Activated naive CD4-positive, alpha-beta T cell treated with anti-CD3 and anti-CD28 coated beads, Interleukin-2, amount 10 ng/mL, durations not matched to agents 7 days and 5 days (primary cell): ENCODE measurements at regions not wholly inside any gene's neighbourhood (a gene's known extent, or its start where the extent isn't known, plus 50 kb on each side); places are given as distances from the start of the nearest gene placed in this dataset.

Experiments
- CTCF ChIA-PET: fragments of 350-600 bp; sonication (Branson Sonifier 250); formaldehyde crosslinking; loops from one replicate; lab custom pipeline; 2021; ENCODE audit warnings: antibody characterized with exemption; lab: Charles Lee
- DNase-seq: peaks from one replicate; pipeline ENCODE4 v3.0.0-alpha.2; 2020
- H3K27ac Mint-ChIP-seq: one replicate; pipeline ENCODE4 v1.8.0; 2021; ENCODE audit warnings: mild to moderate bottlenecking, moderate library complexity, mixed read lengths
- H3K27me3 Mint-ChIP-seq: one replicate; pipeline ENCODE4 v1.8.0; 2021; ENCODE audit warnings: mild to moderate bottlenecking, mixed read lengths
- H3K36me3 Mint-ChIP-seq: one replicate; pipeline ENCODE4 v1.8.0; 2021; ENCODE audit warnings: mixed read lengths
- H3K4me1 Mint-ChIP-seq: one replicate; pipeline ENCODE4 v1.8.0; 2021; ENCODE audit warnings: mixed read lengths
- H3K4me3 Mint-ChIP-seq: one replicate; pipeline ENCODE4 v1.8.0; 2021; ENCODE audit warnings: mild to moderate bottlenecking, moderate library complexity, mixed read lengths
- H3K9me3 Mint-ChIP-seq: one replicate; pipeline ENCODE4 v1.8.0; 2021; ENCODE audit warnings: mixed read lengths

- no peak overlapping the region for H3K4me3 Mint-ChIP-seq
- peaks cover 2% of the 10 kb centered on the region for H3K9me3 Mint-ChIP-seq
- CTCF ChIA-PET = no interaction called here
- DNase-seq = no peak
- H3K27ac Mint-ChIP-seq = no peak overlapping the region
- no peaks in the 10 kb centered on the region for H3K27me3 Mint-ChIP-seq
- H3K36me3 Mint-ChIP-seq = no peaks in the 10 kb centered on the region
- no peaks in the 10 kb centered on the region for H3K4me1 Mint-ChIP-seq
Observed at GRCh38 chr14:41380017-41380416, 226.7 kb upstream of the LRFN5 start.

- peaks cover 2% of the 10 kb centered on the region for H3K9me3 Mint-ChIP-seq
- no peaks in the 10 kb centered on the region for H3K36me3 Mint-ChIP-seq
- DNase-seq = no peak
- H3K4me1 Mint-ChIP-seq = no peaks in the 10 kb centered on the region
- no peak overlapping the region for H3K27ac Mint-ChIP-seq
- H3K4me3 Mint-ChIP-seq = no peak overlapping the region
- no peaks in the 10 kb centered on the region for H3K27me3 Mint-ChIP-seq
- CTCF ChIA-PET = no interaction called here
Observed at GRCh38 chr14:41378526-41378925, 228.2 kb upstream of the LRFN5 start.

- H3K9me3 Mint-ChIP-seq = peaks cover 2% of the 10 kb centered on the region
- no peaks in the 10 kb centered on the region for H3K36me3 Mint-ChIP-seq
- no peaks in the 10 kb centered on the region for H3K4me1 Mint-ChIP-seq
- no peak for DNase-seq
- CTCF ChIA-PET = no interaction called here
- no peak overlapping the region for H3K27ac Mint-ChIP-seq
- no peaks in the 10 kb centered on the region for H3K27me3 Mint-ChIP-seq
- no peak overlapping the region for H3K4me3 Mint-ChIP-seq
Observed at GRCh38 chr14:41377932-41378331, 228.7 kb upstream of the LRFN5 start.

GRCh38 chr14:41374092-41374491 lies 232.6 kb upstream of the LRFN5 start:
- H3K27ac Mint-ChIP-seq = no peak overlapping the region
- peaks cover 2% of the 10 kb centered on the region for H3K9me3 Mint-ChIP-seq
- H3K27me3 Mint-ChIP-seq = no peaks in the 10 kb centered on the region
- H3K4me3 Mint-ChIP-seq = no peak overlapping the region
- H3K4me1 Mint-ChIP-seq = no peaks in the 10 kb centered on the region
- CTCF ChIA-PET = no interaction called here
- no peak for DNase-seq
- no peaks in the 10 kb centered on the region for H3K36me3 Mint-ChIP-seq

- Mint-ChIP-seq H3K4me1 (no peaks in the 10 kb centered on the region), H3K27ac (no peak overlapping the region), H3K4me3 (no peak overlapping the region), H3K36me3 (no peaks in the 10 kb centered on the region), H3K27me3 (no peaks in the 10 kb centered on the region), H3K9me3 (no peaks in the 10 kb centered on the region)
- no peak for DNase-seq
- CTCF ChIA-PET = interaction anchor here (0.6 kb wide), 1 partner anchor 399 kb away, joined by 3 read pairs; no protein-coding TSS in a partner anchor
Observed at GRCh38 chr14:41362139-41362538, 244.5 kb upstream of the LRFN5 start.

GRCh38 chr14:41360126-41360525 lies 246.6 kb upstream of the LRFN5 start:
- H3K9me3 Mint-ChIP-seq = no peaks in the 10 kb centered on the region
- no peak overlapping the region for H3K4me3 Mint-ChIP-seq
- no peak overlapping the region for H3K27ac Mint-ChIP-seq
- no peak for DNase-seq
- H3K27me3 Mint-ChIP-seq = no peaks in the 10 kb centered on the region
- CTCF ChIA-PET = no interaction called here
- no peaks in the 10 kb centered on the region for H3K36me3 Mint-ChIP-seq
- no peaks in the 10 kb centered on the region for H3K4me1 Mint-ChIP-seq

- no peaks in the 10 kb centered on the region for H3K36me3 Mint-ChIP-seq
- H3K4me1 Mint-ChIP-seq = no peaks in the 10 kb centered on the region
- no peak overlapping the region for H3K27ac Mint-ChIP-seq
- no peaks in the 10 kb centered on the region for H3K27me3 Mint-ChIP-seq
- no peak for DNase-seq
- H3K9me3 Mint-ChIP-seq = no peaks in the 10 kb centered on the region
- CTCF ChIA-PET = no interaction called here
- H3K4me3 Mint-ChIP-seq = no peak overlapping the region
Observed at GRCh38 chr14:41355866-41356265, 250.8 kb upstream of the LRFN5 start.

- H3K36me3 Mint-ChIP-seq = no peaks in the 10 kb centered on the region
- CTCF ChIA-PET = no interaction called here
- H3K4me1 Mint-ChIP-seq = no peaks in the 10 kb centered on the region
- no peak for DNase-seq
- H3K27me3 Mint-ChIP-seq = no peaks in the 10 kb centered on the region
- H3K4me3 Mint-ChIP-seq = no peak overlapping the region
- H3K27ac Mint-ChIP-seq = no peak overlapping the region
- H3K9me3 Mint-ChIP-seq = peaks cover 2% of the 10 kb centered on the region
Observed at GRCh38 chr14:41350476-41350875, 256.2 kb upstream of the LRFN5 start.

- no peak overlapping the region for H3K27ac Mint-ChIP-seq
- no peaks in the 10 kb centered on the region for H3K36me3 Mint-ChIP-seq
- CTCF ChIA-PET = no interaction called here
- no peaks in the 10 kb centered on the region for H3K4me1 Mint-ChIP-seq
- DNase-seq = no peak
- no peaks in the 10 kb centered on the region for H3K27me3 Mint-ChIP-seq
- H3K4me3 Mint-ChIP-seq = no peak overlapping the region
- peaks cover 2% of the 10 kb centered on the region for H3K9me3 Mint-ChIP-seq
Observed at GRCh38 chr14:41349289-41349910, 257.3 kb upstream of the LRFN5 start.

GRCh38 chr14:41343857-41344256 lies 262.8 kb upstream of the LRFN5 start:
- Mint-ChIP-seq H3K4me3 (no peak overlapping the region), H3K27me3 (no peaks in the 10 kb centered on the region), H3K27ac (no peak overlapping the region), H3K36me3 (no peaks in the 10 kb centered on the region), H3K9me3 (peaks cover under 1% of the 10 kb centered on the region), H3K4me1 (no peaks in the 10 kb centered on the region)
- DNase-seq = no peak
- CTCF ChIA-PET = no interaction called here

- Mint-ChIP-seq H3K9me3 (peaks cover 7% of the 10 kb centered on the region), H3K36me3 (no peaks in the 10 kb centered on the region), H3K4me3 (no peak overlapping the region), H3K4me1 (no peaks in the 10 kb centered on the region), H3K27ac (no peak overlapping the region), H3K27me3 (no peaks in the 10 kb centered on the region)
- DNase-seq = no peak
- CTCF ChIA-PET = no interaction called here
Observed at GRCh38 chr14:41313196-41313595, 293.5 kb upstream of the LRFN5 start.

GRCh38 chr14:41303506-41303905 lies 303.2 kb upstream of the LRFN5 start:
- no peaks in the 10 kb centered on the region for H3K9me3 Mint-ChIP-seq

GRCh38 chr14:41302776-41303175 lies 303.9 kb upstream of the LRFN5 start:
- CTCF ChIA-PET = no interaction called here
- no peak overlapping the region for H3K27ac Mint-ChIP-seq

More at GRCh38 chr14:41303506-41303905, 303.2 kb upstream of the LRFN5 start:
- DNase-seq = no peak
- Mint-ChIP-seq H3K27me3 (no peaks in the 10 kb centered on the region), H3K4me1 (no peaks in the 10 kb centered on the region), H3K4me3 (no peak overlapping the region), H3K36me3 (no peaks in the 10 kb centered on the region), H3K27ac (no peak overlapping the region)
- CTCF ChIA-PET = no interaction called here

GRCh38 chr14:41299924-41300323 lies 306.8 kb upstream of the LRFN5 start:
- CTCF ChIA-PET = no interaction called here
- Mint-ChIP-seq H3K27me3 (no peaks in the 10 kb centered on the region), H3K9me3 (no peaks in the 10 kb centered on the region), H3K27ac (no peak overlapping the region), H3K4me3 (no peak overlapping the region), H3K4me1 (no peaks in the 10 kb centered on the region), H3K36me3 (no peaks in the 10 kb centered on the region)
- DNase-seq = no peak

More at GRCh38 chr14:41302776-41303175, 303.9 kb upstream of the LRFN5 start:
- no peak for DNase-seq
- no peaks in the 10 kb centered on the region for H3K4me1 Mint-ChIP-seq
- H3K36me3 Mint-ChIP-seq = no peaks in the 10 kb centered on the region
- H3K27me3 Mint-ChIP-seq = no peaks in the 10 kb centered on the region
- no peaks in the 10 kb centered on the region for H3K9me3 Mint-ChIP-seq
- H3K4me3 Mint-ChIP-seq = no peak overlapping the region

- H3K4me1 Mint-ChIP-seq = no peaks in the 10 kb centered on the region
- no peaks in the 10 kb centered on the region for H3K27me3 Mint-ChIP-seq
- peaks cover 2% of the 10 kb centered on the region for H3K9me3 Mint-ChIP-seq
- H3K36me3 Mint-ChIP-seq = no peaks in the 10 kb centered on the region
- no peak overlapping the region for H3K27ac Mint-ChIP-seq
- DNase-seq = no peak
- CTCF ChIA-PET = no interaction called here
- H3K4me3 Mint-ChIP-seq = no peak overlapping the region
Observed at GRCh38 chr14:41298328-41298690, 308.4 kb upstream of the LRFN5 start.
